NCI-H748 (cell line): ENCODE measurements at regions not wholly inside any gene's neighbourhood (a gene's known extent, or its start where the extent isn't known, plus 50 kb on each side); places are given as distances from the start of the nearest gene placed in this dataset.

ENCODE experiments used
- DNase-seq: peaks from one replicate; lab custom pipeline; 2025; ENCODE audit not compliant: unreplicated experiment; lab: John Stamatoyannopoulos, UW

DNA sequence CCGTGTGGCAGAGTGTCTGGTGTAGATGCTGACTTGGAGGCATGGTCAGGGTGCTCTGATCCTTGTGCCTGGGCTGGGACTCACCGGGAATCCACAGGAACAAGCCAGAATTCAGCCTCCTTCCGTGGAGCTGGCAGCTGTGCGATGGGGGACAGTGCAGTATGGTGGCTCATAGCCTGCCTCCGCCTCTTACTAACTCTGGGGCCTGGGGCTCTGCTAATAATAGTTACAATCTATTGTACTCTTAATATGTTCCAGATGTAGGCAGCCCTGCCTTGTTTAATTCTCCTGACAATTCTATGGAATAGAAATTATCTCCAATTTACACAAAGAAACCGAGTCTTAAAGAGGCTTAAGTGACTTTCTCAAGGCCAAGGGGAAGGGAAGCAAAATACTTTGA lies 77.6 kb downstream of the PCDH1 start:
- DNase-seq = no peak

DNA sequence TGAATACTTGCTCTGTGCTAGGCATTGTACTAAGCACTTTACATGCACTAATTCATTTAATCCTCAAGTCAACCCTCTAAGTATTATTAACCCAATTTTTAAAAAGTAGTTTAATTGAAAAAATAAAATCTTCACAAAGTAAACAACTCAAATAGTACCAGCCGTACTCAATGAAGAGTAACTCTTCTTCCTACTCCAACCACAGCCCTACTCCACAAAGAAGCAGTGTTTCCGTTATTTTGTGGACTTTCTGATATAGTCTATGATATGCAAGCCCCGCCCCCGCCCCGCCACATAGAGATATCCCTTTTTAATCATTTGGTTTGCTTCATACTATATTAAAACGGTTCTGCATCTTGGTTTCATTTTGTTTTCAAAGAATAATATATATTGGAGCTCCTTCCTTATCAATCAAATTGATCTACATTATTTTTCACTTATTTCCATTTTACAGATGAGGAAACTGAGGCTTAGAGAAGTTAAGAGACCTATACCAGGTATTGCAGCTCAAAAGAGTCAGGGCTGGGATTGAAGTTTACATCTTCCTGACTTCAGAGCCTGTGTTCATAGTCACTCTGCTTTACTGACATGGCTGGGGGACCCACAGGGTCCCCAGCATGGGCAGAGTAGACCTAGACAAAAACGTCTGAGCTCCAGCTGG lies 78.6 kb downstream of the PCDH1 start:
- no peak for DNase-seq

DNA sequence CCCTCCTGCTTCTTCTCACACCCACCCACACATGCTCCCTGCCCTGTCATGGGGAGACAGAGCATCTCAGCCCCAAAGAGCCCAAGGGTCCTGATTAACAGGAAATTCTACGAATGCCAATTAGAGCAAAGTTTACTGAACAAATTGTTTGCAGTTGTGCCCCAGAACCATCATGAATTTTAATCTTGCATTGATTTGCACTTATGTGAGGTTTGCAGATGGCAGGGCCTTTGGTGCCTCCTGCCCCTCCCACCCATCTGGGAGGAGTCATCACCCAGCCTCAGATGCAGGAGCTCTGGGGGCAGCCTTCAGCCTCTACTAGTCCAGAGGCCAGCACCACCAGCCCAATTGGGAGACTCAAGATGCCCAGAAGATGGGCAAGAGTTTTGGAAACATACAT lies 80.8 kb downstream of the PCDH1 start:
- no peak for DNase-seq

- DNase-seq = no peak
Observed at GRCh38 chr5:141795421-141795820, 82.8 kb downstream of the PCDH1 start.

GRCh38 chr5:141793881-141794280 lies 84.3 kb downstream of the PCDH1 start:
- no peak for DNase-seq

GRCh38 chr5:141793403-141793802 lies 84.8 kb downstream of the PCDH1 start:
- DNase-seq = no peak

GRCh38 chr5:141790630-141791029 lies 87.6 kb downstream of the PCDH1 start:
- DNase-seq = no peak

- DNase-seq = no peak
Observed at GRCh38 chr5:141789330-141789729, 88.9 kb downstream of the PCDH1 start.

GRCh38 chr5:141788296-141788970 lies 89.8 kb downstream of the PCDH1 start:
- DNase-seq = no peak

GRCh38 chr5:141787376-141787775 lies 90.8 kb downstream of the PCDH1 start:
- no peak for DNase-seq

DNA sequence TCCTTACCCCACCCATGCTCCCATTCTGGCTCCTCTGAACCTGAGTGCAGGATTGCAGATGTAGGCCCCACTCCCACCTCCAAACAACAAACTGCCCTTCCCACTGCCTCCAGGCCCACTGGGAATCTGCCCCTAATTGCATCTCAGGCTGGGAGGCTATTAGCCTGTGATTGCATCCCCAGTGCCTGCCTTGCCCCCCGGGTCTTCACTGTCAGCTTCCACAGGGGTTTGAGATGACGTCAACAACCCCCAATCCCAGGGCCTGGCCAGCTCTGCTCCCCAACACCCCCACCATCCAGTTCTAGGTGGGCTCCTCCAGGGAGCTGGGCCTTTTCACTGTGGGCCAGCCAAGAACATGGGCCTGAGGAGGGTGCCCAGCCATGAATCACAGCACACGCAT lies 91.5 kb downstream of the PCDH1 start:
- no peak for DNase-seq

DNA sequence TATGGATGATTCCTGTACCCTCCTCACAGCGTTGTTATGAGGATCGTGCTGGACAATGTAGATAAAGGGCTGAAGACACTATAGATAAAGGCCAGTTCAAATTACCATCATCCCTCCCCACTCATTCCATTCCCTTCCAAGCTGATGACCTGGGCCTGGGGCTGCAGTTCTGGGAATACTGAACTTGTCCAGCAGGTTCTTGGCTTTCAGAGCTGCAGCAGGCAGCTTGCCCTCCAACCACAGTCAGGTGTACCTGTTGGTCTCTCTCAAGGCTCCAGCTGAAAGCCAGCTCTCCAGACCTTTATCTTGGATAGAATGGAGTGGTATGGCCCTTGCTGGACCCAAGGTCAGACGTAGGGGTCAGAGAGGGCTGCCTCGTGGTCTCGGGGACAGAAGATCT lies 92.5 kb downstream of the PCDH1 start:
- no peak for DNase-seq

- DNase-seq = peak; percentile 7
Observed at GRCh38 chr5:141785135-141785534, 93.1 kb downstream of the PCDH1 start.

DNA sequence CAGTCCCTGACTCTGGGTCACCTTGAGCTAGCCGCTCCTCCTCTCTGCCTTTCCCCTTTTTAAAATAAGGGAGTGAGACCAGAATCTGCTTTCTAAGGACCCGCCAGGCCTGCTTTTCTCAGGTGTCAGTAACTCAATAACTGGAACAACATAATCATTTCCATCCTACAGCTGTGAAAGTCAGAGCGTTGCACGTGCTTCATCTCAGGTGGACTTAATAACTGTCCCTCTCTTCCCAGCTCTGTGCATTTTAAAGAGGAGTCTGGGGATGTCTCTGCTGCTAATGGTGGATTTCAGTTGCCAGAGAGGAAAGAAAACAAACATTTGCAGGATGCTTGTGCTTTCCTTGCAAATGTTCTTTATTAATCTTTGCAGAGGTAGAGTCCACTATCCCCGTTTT lies 93.7 kb downstream of the PCDH1 start:
- no peak for DNase-seq

GRCh38 chr5:141783947-141784296 lies 94.3 kb downstream of the PCDH1 start:
- no peak for DNase-seq

DNA sequence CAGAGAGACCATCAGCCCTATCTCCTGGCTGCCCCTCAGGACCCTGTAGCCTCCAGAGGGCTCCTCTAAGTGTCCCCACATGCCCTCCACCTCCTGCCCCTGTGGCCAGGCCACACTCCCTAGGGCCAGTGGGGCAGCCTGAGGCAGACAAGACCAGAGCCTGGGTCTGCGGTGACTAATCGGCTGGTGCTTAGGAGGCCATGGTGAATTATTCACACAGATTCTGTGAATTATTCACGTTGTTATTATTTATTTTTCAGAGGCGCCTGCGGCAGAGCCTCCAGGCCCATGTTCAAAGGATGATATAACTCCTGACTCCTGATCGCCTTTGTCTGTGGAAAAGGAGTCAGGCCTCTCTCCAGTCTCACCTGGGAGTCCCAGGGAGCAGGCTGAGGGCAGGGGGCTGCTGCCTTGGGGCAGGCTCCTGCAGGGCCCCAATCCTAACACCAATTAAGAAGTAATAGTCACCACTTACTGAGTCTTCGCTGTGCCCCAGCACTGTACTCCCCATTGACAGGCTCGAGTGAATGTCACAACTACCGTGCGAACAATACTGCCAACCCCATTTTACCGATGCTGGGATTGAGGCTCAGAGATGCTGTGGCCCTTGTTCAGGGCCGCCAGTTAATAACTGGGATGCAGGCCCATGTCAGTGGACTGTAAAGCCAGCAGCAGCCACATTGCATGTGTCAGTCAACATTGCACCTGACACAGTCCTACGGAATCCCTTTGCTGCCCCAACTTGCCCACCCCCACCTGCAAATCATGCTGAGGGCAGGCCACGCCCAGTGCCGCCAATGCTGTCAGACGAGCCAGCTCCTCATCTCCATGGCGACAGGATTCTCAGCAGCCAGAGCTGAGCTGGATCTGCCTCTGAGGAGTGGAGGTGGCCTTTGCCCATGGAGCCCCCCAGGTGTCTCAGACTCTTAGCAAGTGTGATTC lies 94.9 kb downstream of the PCDH1 start:
- DNase-seq = peak; percentile 83

DNA sequence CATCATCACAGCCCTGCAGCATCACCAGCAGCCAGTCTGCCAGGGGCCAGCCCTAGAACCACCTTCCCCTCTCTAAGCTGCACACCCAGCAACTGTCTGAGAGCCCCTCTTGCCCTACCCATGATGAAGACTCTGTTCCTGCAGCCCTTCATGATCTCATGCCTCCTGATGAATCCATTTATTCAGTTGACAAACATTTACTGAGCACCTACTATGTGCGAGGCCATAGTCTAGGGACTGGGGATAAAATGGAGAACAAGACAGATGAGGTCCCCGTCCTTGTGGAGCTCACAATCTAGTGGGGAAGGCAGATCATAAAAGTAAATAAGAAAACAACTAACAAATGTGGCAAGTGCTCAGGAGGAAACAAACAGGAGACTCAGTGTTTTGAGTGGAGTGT lies 96.3 kb downstream of the PCDH1 start:
- no peak for DNase-seq

- DNase-seq = peak; percentile 10
Observed at GRCh38 chr5:141780952-141781781, 97.0 kb downstream of the PCDH1 start.

- DNase-seq = no peak
Observed at GRCh38 chr5:141780240-141780951, 97.8 kb downstream of the PCDH1 start.

- no peak for DNase-seq
Observed at GRCh38 chr5:141779503-141779973, 97.5 kb upstream of the ARAP3 start.
